Keratinocyte (primary cell): ENCODE measurements at regions not wholly inside any gene's neighbourhood (a gene's known extent, or its start where the extent isn't known, plus 50 kb on each side); places are given as distances from the start of the nearest gene placed in this dataset.

ENCODE experiments used
- DNase-seq: peaks from one replicate; pipeline ENCODE4 v3.0.0-alpha.2; 2011; ENCODE audit warnings: low read depth, missing footprints, low spot score
- FAIRE-seq: peaks from 2 replicates; lab custom pipeline; 2011; peaks lifted over from hg19 to GRCh38; lab: Jason Lieb, UNC
- H2AFZ ChIP-seq: 2 replicates; pipeline ENCODE4 v1.6.0; 2012; ENCODE audit warnings: low read length, control low read depth, inconsistent platforms; ENCODE audit not compliant: control insufficient read depth
- H3K27ac ChIP-seq: 2 replicates; pipeline ENCODE4 v1.5.1; 2011; ENCODE audit warnings: low read length; ENCODE audit not compliant: control insufficient read depth, insufficient read depth
- H3K27me3 ChIP-seq: 3 replicates; pipeline ENCODE4 v1.6.0; 2011; ENCODE audit warnings: low read length; ENCODE audit not compliant: control insufficient read depth, insufficient read depth; ENCODE audit errors: extremely low read depth
- H3K36me3 ChIP-seq, 2 experiments: 2 replicates in 1 of 2; 3 replicates in 1 of 2; pipeline ENCODE4 v1.5.1; 2011; ENCODE audit warnings: low read length in 2 of 2, mild to moderate bottlenecking in 1 of 2; ENCODE audit not compliant: control insufficient read depth in 2 of 2, insufficient read depth in 2 of 2; ENCODE audit errors: extremely low read depth in 1 of 2
- H3K4me1 ChIP-seq: 3 replicates; pipeline ENCODE4 v1.5.1; 2011; ENCODE audit warnings: low read length; ENCODE audit not compliant: control insufficient read depth, insufficient read depth; ENCODE audit errors: extremely low read depth
- H3K4me2 ChIP-seq: 3 replicates; pipeline ENCODE4 v1.6.0; 2011; ENCODE audit warnings: low read depth, low read length; ENCODE audit not compliant: control insufficient read depth, insufficient read depth; ENCODE audit errors: extremely low read depth
- H3K4me3 ChIP-seq, 3 experiments: fragments of 200-600 bp in 1 of 3; sonication (generic) in 1 of 3; 2 replicates in 2 of 3; 3 replicates in 1 of 3; pipeline ENCODE4 v1.5.1; 2011 to 2016; ENCODE audit warnings: low read length in 3 of 3, mild to moderate bottlenecking in 3 of 3, control low read depth in 2 of 3, inconsistent platforms in 1 of 3, low read depth in 1 of 3, mixed read lengths in 1 of 3, mixed run types in 1 of 3, moderate library complexity in 1 of 3; ENCODE audit not compliant: control insufficient read depth in 2 of 3, insufficient read depth in 2 of 3; ENCODE audit errors: extremely low read depth in 1 of 3
- H3K79me2 ChIP-seq: 2 replicates; pipeline ENCODE4 v1.6.0; 2012; ENCODE audit warnings: low read length; ENCODE audit not compliant: control insufficient read depth, insufficient read depth
- H3K9ac ChIP-seq: 3 replicates; pipeline ENCODE4 v1.6.0; 2011; ENCODE audit warnings: low read length; ENCODE audit not compliant: control insufficient read depth, insufficient read depth; ENCODE audit errors: extremely low read depth
- H3K9me1 ChIP-seq: 3 replicates; pipeline ENCODE4 v1.6.0; 2011; ENCODE audit warnings: low read length; ENCODE audit not compliant: control insufficient read depth, insufficient read depth; ENCODE audit errors: extremely low read depth
- H3K9me3 ChIP-seq: 2 replicates; pipeline ENCODE4 v1.5.1; 2012; ENCODE audit warnings: low read depth, low read length; ENCODE audit not compliant: control insufficient read depth
- H4K20me1 ChIP-seq: 3 replicates; pipeline ENCODE4 v1.6.0; 2011; ENCODE audit warnings: low read length; ENCODE audit not compliant: control insufficient read depth, insufficient read depth; ENCODE audit errors: extremely low read depth
- EZH2 ChIP-seq: IDR thresholded peaks from one replicate; pipeline ENCODE4 v1.6.1; 2012; ENCODE audit warnings: inconsistent platforms, mild to moderate bottlenecking, low read length, moderate library complexity
- dilution Hi-C: fragments of 300-500 bp; cut with MboI; formaldehyde crosslinking; loops from one replicate; pipeline ENCODE4 v1.7.0; 2020; ENCODE audit warnings: low sequenced_read_pairs; ENCODE audit not compliant: extremely low pct_ligation_motif_present
- TF ChIP-seq, protein P1 (sequence below), 3 experiments: IDR thresholded peaks in 1 of 3; conservative IDR thresholded peaks in 1 of 3; optimal IDR thresholded peaks in 1 of 3; 2 replicates in 2 of 3; 3 replicates in 1 of 3; pipeline versions ENCODE3 to v1.5.1; 2011; ENCODE audit warnings: low read length in 3 of 3, mild to moderate bottlenecking in 3 of 3, moderate library complexity in 2 of 3, control low read depth in 1 of 3, inconsistent platforms in 1 of 3; ENCODE audit not compliant: insufficient read depth in 2 of 3; ENCODE audit errors: extremely low read depth in 1 of 3

DNA sequence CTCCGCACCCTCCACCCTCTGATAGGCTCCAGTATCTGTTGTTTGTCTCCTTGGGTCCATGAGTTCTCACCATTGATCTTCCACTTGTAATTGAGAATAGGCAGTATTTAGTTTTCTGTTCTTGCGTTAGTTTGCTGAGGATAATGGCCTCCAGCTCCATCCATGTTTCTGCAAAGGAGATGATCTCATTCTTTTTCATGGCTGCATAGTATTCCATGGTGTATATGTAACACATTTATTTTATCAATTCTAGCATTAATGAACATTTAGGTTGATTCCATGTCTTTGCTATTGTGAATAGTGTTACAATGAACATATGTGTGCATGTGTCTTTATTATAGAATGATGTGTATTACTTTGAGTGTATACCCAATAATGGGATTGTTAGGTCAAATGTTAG, 814.6 kb upstream of the FRG1 start:
- FAIRE-seq (no peak), DNase-seq (no peak)
- no peaks in the 10 kb centered on the region for H4K20me1 ChIP-seq
- no peaks in the 10 kb centered on the region for H3K36me3 ChIP-seq
- no peaks in the 10 kb centered on the region for H3K27me3 ChIP-seq
- H3K4me2 ChIP-seq = no peak overlapping the region
- H2AFZ ChIP-seq = no peak overlapping the region
- H3K4me3 ChIP-seq = no peak overlapping the region
- dilution Hi-C loops = no loop called here
- H3K79me2 ChIP-seq = no peaks in the 10 kb centered on the region
- H3K27ac ChIP-seq = no peak overlapping the region
- peaks cover 1% of the 10 kb centered on the region for H3K9me3 ChIP-seq
- TF ChIP-seq EZH2 = no peak
- TF ChIP-seq, protein P1, sequence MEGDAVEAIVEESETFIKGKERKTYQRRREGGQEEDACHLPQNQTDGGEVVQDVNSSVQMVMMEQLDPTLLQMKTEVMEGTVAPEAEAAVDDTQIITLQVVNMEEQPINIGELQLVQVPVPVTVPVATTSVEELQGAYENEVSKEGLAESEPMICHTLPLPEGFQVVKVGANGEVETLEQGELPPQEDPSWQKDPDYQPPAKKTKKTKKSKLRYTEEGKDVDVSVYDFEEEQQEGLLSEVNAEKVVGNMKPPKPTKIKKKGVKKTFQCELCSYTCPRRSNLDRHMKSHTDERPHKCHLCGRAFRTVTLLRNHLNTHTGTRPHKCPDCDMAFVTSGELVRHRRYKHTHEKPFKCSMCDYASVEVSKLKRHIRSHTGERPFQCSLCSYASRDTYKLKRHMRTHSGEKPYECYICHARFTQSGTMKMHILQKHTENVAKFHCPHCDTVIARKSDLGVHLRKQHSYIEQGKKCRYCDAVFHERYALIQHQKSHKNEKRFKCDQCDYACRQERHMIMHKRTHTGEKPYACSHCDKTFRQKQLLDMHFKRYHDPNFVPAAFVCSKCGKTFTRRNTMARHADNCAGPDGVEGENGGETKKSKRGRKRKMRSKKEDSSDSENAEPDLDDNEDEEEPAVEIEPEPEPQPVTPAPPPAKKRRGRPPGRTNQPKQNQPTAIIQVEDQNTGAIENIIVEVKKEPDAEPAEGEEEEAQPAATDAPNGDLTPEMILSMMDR (optimal IDR thresholded peaks at IDR 0.05 in 1 of 3, IDR thresholded peaks at IDR 0.05 in 1 of 3, conservative IDR thresholded peaks at IDR 0.05 in 1 of 3; ENCODE audit: extremely low read depth in 1 of 3, insufficient read depth in 2 of 3, low read length in 3 of 3) = no peak
- no peaks in the 10 kb centered on the region for H3K4me1 ChIP-seq
- no peaks in the 10 kb centered on the region for H3K9me1 ChIP-seq
- H3K9ac ChIP-seq = no peak overlapping the region

DNA sequence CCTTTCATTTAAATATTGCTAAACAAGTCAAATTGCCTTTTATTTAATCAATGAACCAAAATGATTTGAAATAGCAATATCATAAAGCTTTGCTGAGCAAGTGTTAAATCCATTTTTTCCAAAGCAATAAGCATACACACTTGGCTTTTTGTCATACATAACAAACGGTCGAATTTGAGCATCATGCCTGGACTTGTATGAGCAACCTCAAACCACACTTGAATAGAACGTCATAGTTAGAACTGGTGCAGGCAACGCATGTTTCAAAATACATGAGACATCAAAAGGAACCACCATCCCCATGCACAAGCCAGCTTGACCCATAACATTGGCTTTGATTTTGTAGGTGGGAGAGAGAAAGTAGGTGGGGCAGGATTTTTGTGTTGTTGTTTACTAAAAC, 812.3 kb upstream of the FRG1 start:
- FAIRE-seq (no peak), DNase-seq (no peak)
- H3K27ac ChIP-seq = no peak overlapping the region
- peaks cover 1% of the 10 kb centered on the region for H3K9me3 ChIP-seq
- no peaks in the 10 kb centered on the region for H3K9me1 ChIP-seq
- dilution Hi-C loops = no loop called here
- H2AFZ ChIP-seq = no peak overlapping the region
- no peaks in the 10 kb centered on the region for H3K36me3 ChIP-seq
- H3K4me1 ChIP-seq = no peaks in the 10 kb centered on the region
- H3K79me2 ChIP-seq = no peaks in the 10 kb centered on the region
- no peak overlapping the region for H3K9ac ChIP-seq
- H3K4me3 ChIP-seq = no peak overlapping the region
- H3K4me2 ChIP-seq = no peak overlapping the region
- TF ChIP-seq EZH2 = no peak
- TF ChIP-seq, protein P1 (optimal IDR thresholded peaks at IDR 0.05 in 1 of 3, IDR thresholded peaks at IDR 0.05 in 1 of 3, conservative IDR thresholded peaks at IDR 0.05 in 1 of 3; ENCODE audit: extremely low read depth in 1 of 3, insufficient read depth in 2 of 3, low read length in 3 of 3) = no peak
- H3K27me3 ChIP-seq = no peaks in the 10 kb centered on the region
- H4K20me1 ChIP-seq = no peaks in the 10 kb centered on the region
